ENCODE measurements at regions not wholly inside any gene's neighbourhood (a gene's known extent, or its start where the extent isn't known, plus 50 kb on each side); places are given as distances from the start of the nearest gene placed in this dataset.

- TF ChIP-seq CTCF (IDR thresholded peaks at IDR 0.05) (no peak), POLR2A (IDR thresholded peaks at IDR 0.05) (no peak)
These were observed 59.8 kb upstream of the ARL4D start for GRCh38 chr17:43338886-43339516.

All from lower leg skin (tissue), 3 donors.